Suprapubic skin (tissue), 4 donors: ENCODE measurements at regions not wholly inside any gene's neighbourhood (a gene's known extent, or its start where the extent isn't known, plus 50 kb on each side); places are given as distances from the start of the nearest gene placed in this dataset.
"Not testable (repeated sequence)": the region's sequence is repeated elsewhere in the genome, so short reads cannot be mapped to it uniquely, and the experiment has no call there.

Source experiments
- DNase-seq, 2 donors: peaks; one replicate each; pipeline ENCODE4 v3.0.0-alpha.2; 2019; ENCODE audit warnings: low spot score in 2 of 2
- H3K27ac ChIP-seq: fragments of 200-600 bp; sonication (generic); one replicate; pipeline ENCODE4 v1.5.1; 2019
- H3K27me3 ChIP-seq: fragments of 200-600 bp; sonication (generic); one replicate; pipeline ENCODE4 v1.5.1; 2019
- H3K36me3 ChIP-seq: fragments of 200-600 bp; sonication (generic); one replicate; pipeline ENCODE4 v1.5.1; 2019
- H3K4me1 ChIP-seq: fragments of 200-600 bp; sonication (generic); one replicate; pipeline ENCODE4 v1.5.1; 2019
- H3K4me3 ChIP-seq: fragments of 200-600 bp; sonication (generic); one replicate; pipeline ENCODE4 v1.5.1; 2019; ENCODE audit warnings: mild to moderate bottlenecking
- H3K9me3 ChIP-seq: fragments of 200-600 bp; sonication (generic); one replicate; pipeline ENCODE4 v1.5.1; 2019
- CTCF ChIP-seq, 2 donors: fragments of 200-600 bp in 1 of 2; fragments of 450-650 bp in 1 of 2; sonication (generic) in 1 of 2; IDR thresholded peaks; one replicate each; pipeline ENCODE4 v1.5.1; 2016 to 2019; ENCODE audit warnings: antibody characterized with exemption in 2 of 2, mild to moderate bottlenecking in 1 of 2, moderate library complexity in 1 of 2
- EP300 ChIP-seq: sonication (generic); formaldehyde crosslinking; IDR thresholded peaks from one replicate; pipeline ENCODE4 v1.6.1; 2017; ENCODE audit warnings: antibody characterized with exemption
- POLR2A ChIP-seq, 2 donors: fragments of 450-650 bp; IDR thresholded peaks; one replicate each; pipeline ENCODE4 v1.6.1; 2017; ENCODE audit warnings: antibody characterized with exemption in 2 of 2, mild to moderate bottlenecking in 2 of 2, moderate library complexity in 2 of 2
- POLR2AphosphoS5 ChIP-seq, 3 donors: sonication (generic); formaldehyde crosslinking; IDR thresholded peaks; one replicate each; pipeline ENCODE4 v1.6.1; 2017; ENCODE audit warnings: antibody characterized with exemption in 3 of 3
- WGBS: methylation state at CpG from one replicate; pipeline ENCODE4 v1.1.5; 2018; 5-methylcytosine and 5-hydroxymethylcytosine counted together

- H3K4me1 ChIP-seq, result no peaks in the 10 kb centered on the region
- no peak overlapping the region for H3K27ac ChIP-seq
- no peaks in the 10 kb centered on the region for H3K9me3 ChIP-seq
- H3K27me3 ChIP-seq, result no peaks in the 10 kb centered on the region
- 80% methylated on average over 5 of the region's 5 CpGs for WGBS
- no peaks in the 10 kb centered on the region for H3K36me3 ChIP-seq
- DNase-seq, result no peak
- no peak overlapping the region for H3K4me3 ChIP-seq
- TF ChIP-seq POLR2A (IDR thresholded peaks at IDR 0.05), result no peak
- TF ChIP-seq CTCF (IDR thresholded peaks at IDR 0.05), result no peak
- no peak for TF ChIP-seq POLR2AphosphoS5 (IDR thresholded peaks at IDR 0.05)
- no peak for TF ChIP-seq EP300
Observed at GRCh38 chr16:16578701-16579100, 199.8 kb downstream of the NPIPA7 start.

- DNase-seq, H3K4me3 ChIP-seq, H3K27me3 ChIP-seq, H3K4me1 ChIP-seq, H3K9me3 ChIP-seq, H3K36me3 ChIP-seq, H3K27ac ChIP-seq: not testable (repeated sequence)
- WGBS, result 88% methylated on average over 7 of the region's 7 CpGs
Observed at GRCh38 chr16:16582916-16583315, 204.0 kb downstream of the NPIPA7 start.

- not testable (repeated sequence) for H3K36me3 ChIP-seq, H3K27me3 ChIP-seq, DNase-seq, H3K4me1 ChIP-seq, H3K9me3 ChIP-seq, H3K4me3 ChIP-seq, H3K27ac ChIP-seq
- WGBS, result 78% methylated on average over 4 of the region's 7 CpGs
Observed at GRCh38 chr16:16586073-16586651, 207.2 kb downstream of the NPIPA7 start.

- DNase-seq, H3K9me3 ChIP-seq, H3K27ac ChIP-seq, H3K4me1 ChIP-seq, H3K27me3 ChIP-seq, H3K36me3 ChIP-seq, H3K4me3 ChIP-seq: not testable (repeated sequence)
- WGBS, result 87% methylated on average over 4 of the region's 6 CpGs
Observed at GRCh38 chr16:16586969-16587368, 208.0 kb downstream of the NPIPA7 start.

GRCh38 chr16:16588436-16588835 lies 209.5 kb downstream of the NPIPA7 start:
- H3K4me3 ChIP-seq, DNase-seq, H3K9me3 ChIP-seq, H3K4me1 ChIP-seq, H3K27me3 ChIP-seq, H3K36me3 ChIP-seq, H3K27ac ChIP-seq: not testable (repeated sequence)
- WGBS, result 91% methylated on average over 7 of the region's 7 CpGs

GRCh38 chr16:16590654-16591318 lies 211.8 kb downstream of the NPIPA7 start:
- not testable (repeated sequence) for H3K36me3 ChIP-seq, H3K4me3 ChIP-seq, H3K27ac ChIP-seq, H3K4me1 ChIP-seq, DNase-seq, H3K9me3 ChIP-seq, H3K27me3 ChIP-seq
- 0% methylated on average over 1 of the region's 4 CpGs for WGBS

- not testable (repeated sequence) for H3K4me3 ChIP-seq, H3K27me3 ChIP-seq, H3K36me3 ChIP-seq, DNase-seq, H3K27ac ChIP-seq, H3K9me3 ChIP-seq, H3K4me1 ChIP-seq
- WGBS, result 8% methylated on average over 12 of the region's 19 CpGs
- peak; percentile 14 to 58 for TF ChIP-seq CTCF (IDR thresholded peaks at IDR 0.05)
Observed at GRCh38 chr16:16593156-16593863, 214.4 kb downstream of the NPIPA7 start.

GRCh38 chr16:16595029-16595718 lies 216.2 kb downstream of the NPIPA7 start:
- not testable (repeated sequence) for H3K36me3 ChIP-seq, H3K27ac ChIP-seq, H3K9me3 ChIP-seq, DNase-seq, H3K4me1 ChIP-seq, H3K4me3 ChIP-seq, H3K27me3 ChIP-seq
- WGBS, result no CpG with 5 or more reads among the region's 10 CpGs

- not testable (repeated sequence) for H3K27ac ChIP-seq, H3K4me3 ChIP-seq, H3K9me3 ChIP-seq, H3K36me3 ChIP-seq, DNase-seq, H3K27me3 ChIP-seq, H3K4me1 ChIP-seq
- WGBS, result 58% methylated on average over 4 of the region's 4 CpGs
Observed at GRCh38 chr16:16601239-16601638, 222.3 kb downstream of the NPIPA7 start.

- no CpG with 5 or more reads among the region's 8 CpGs for WGBS
- DNase-seq, H3K27ac ChIP-seq, H3K36me3 ChIP-seq, H3K4me1 ChIP-seq, H3K27me3 ChIP-seq, H3K4me3 ChIP-seq, H3K9me3 ChIP-seq: not testable (repeated sequence)
Observed at GRCh38 chr16:16607401-16608082, 228.6 kb downstream of the NPIPA7 start.

GRCh38 chr16:16609627-16610026 lies 230.7 kb downstream of the NPIPA7 start:
- not testable (repeated sequence) for H3K4me3 ChIP-seq, H3K36me3 ChIP-seq, H3K9me3 ChIP-seq, DNase-seq, H3K4me1 ChIP-seq, H3K27ac ChIP-seq, H3K27me3 ChIP-seq
- 62% methylated on average over 6 of the region's 6 CpGs for WGBS
